OCI-LY1 (cell line): ENCODE measurements at regions not wholly inside any gene's neighbourhood (a gene's known extent, or its start where the extent isn't known, plus 50 kb on each side); places are given as distances from the start of the nearest gene placed in this dataset.

Experiments used
- H2AFZ ChIP-seq: fragments of 200-600 bp; sonication (generic), shearing (Covaris generic); 2 replicates; pipeline ENCODE4 v1.6.0; 2014; ENCODE audit warnings: antibody characterized with exemption, mild to moderate bottlenecking, low read length
- H3F3A ChIP-seq: fragments of 200-600 bp; sonication (generic), shearing (Covaris generic); 2 replicates; pipeline ENCODE4 v1.6.0; 2014; ENCODE audit warnings: mild to moderate bottlenecking, antibody characterized with exemption, low read length, moderate library complexity; ENCODE audit not compliant: insufficient read depth
- H3K27ac ChIP-seq: fragments of 200-600 bp; sonication (generic); 2 replicates; pipeline ENCODE4 v1.5.1; 2014; ENCODE audit warnings: low read length, mixed run types, mild to moderate bottlenecking, low read depth; ENCODE audit not compliant: poor library complexity, severe bottlenecking
- H3K27me3 ChIP-seq: fragments of 200-600 bp; sonication (generic); 2 replicates; pipeline ENCODE4 v1.6.0; 2014; ENCODE audit warnings: antibody characterized with exemption, mild to moderate bottlenecking, low read length, moderate library complexity; ENCODE audit not compliant: insufficient read depth
- H3K36me3 ChIP-seq: fragments of 200-600 bp; sonication (generic); 2 replicates; pipeline ENCODE4 v1.6.1; 2014; ENCODE audit warnings: mild to moderate bottlenecking, antibody characterized with exemption, low read length, moderate library complexity, mixed read lengths; ENCODE audit not compliant: insufficient read depth
- H3K4me1 ChIP-seq: fragments of 200-600 bp; sonication (generic); 2 replicates; pipeline ENCODE4 v1.5.1; 2014; ENCODE audit warnings: mild to moderate bottlenecking, low read length, moderate library complexity; ENCODE audit not compliant: insufficient read depth, severe bottlenecking
- H3K4me2 ChIP-seq: fragments of 200-600 bp; sonication (generic), shearing (Covaris generic); 2 replicates; pipeline ENCODE4 v1.6.1; 2014; ENCODE audit warnings: low read length
- H3K4me3 ChIP-seq: fragments of 200-600 bp; sonication (generic); 2 replicates; pipeline ENCODE4 v1.5.1; 2014; ENCODE audit warnings: low read length, low read depth, mild to moderate bottlenecking, mixed read lengths; ENCODE audit not compliant: poor library complexity, severe bottlenecking
- H3K79me2 ChIP-seq: fragments of 200-600 bp; shearing (Covaris generic); 2 replicates; pipeline ENCODE4 v1.6.1; 2016; ENCODE audit warnings: mixed run types, low read length, mixed read lengths; ENCODE audit not compliant: insufficient read depth
- H3K9ac ChIP-seq: fragments of 200-600 bp; sonication (generic), shearing (Covaris generic); 2 replicates; pipeline ENCODE4 v1.6.1; 2014; ENCODE audit warnings: mild to moderate bottlenecking, low read length, mixed read lengths
- H3K9me2 ChIP-seq: fragments of 200-600 bp; sonication (generic), shearing (Covaris generic); 2 replicates; pipeline ENCODE4 v1.6.1; 2014; ENCODE audit warnings: low read depth, mild to moderate bottlenecking, low read length, mixed read lengths
- H3K9me3 ChIP-seq: fragments of 200-600 bp; shearing (Covaris generic); 2 replicates; pipeline ENCODE4 v1.6.1; 2014; ENCODE audit warnings: low read length, mixed read lengths
- H4K20me1 ChIP-seq: fragments of 200-600 bp; sonication (generic), shearing (Covaris generic); 2 replicates; pipeline ENCODE4 v1.6.0; 2016; ENCODE audit warnings: mild to moderate bottlenecking, low read length; ENCODE audit not compliant: insufficient read depth
- CTCF ChIP-seq: fragments of 200-600 bp; sonication (generic), shearing (Covaris generic); IDR thresholded peaks from 2 replicates; pipeline ENCODE4 v1.5.1; 2017; ENCODE audit warnings: mild to moderate bottlenecking, antibody characterized with exemption, low read length, moderate library complexity, mixed read lengths
- EZH2 ChIP-seq: fragments of 200-600 bp; sonication (generic), shearing (Covaris generic); IDR thresholded peaks from 2 replicates; pipeline ENCODE4 v1.8.0; 2017; ENCODE audit warnings: borderline replicate concordance, mixed run types, mild to moderate bottlenecking, antibody characterized with exemption, low read length, moderate library complexity, mixed read lengths

GRCh38 chr3:165459924-165460835 is 264.0 kb upstream of the SLITRK3 start:
- no peak overlapping the region for H3K9ac ChIP-seq
- H3K4me3 ChIP-seq, result no peak overlapping the region
- H3K27me3 ChIP-seq, result no peaks in the 10 kb centered on the region
- H3K9me2 ChIP-seq, result no peaks in the 10 kb centered on the region
- H3F3A ChIP-seq, result no peaks in the 10 kb centered on the region
- no peak overlapping the region for H3K27ac ChIP-seq
- H3K4me2 ChIP-seq, result no peak overlapping the region
- no peaks in the 10 kb centered on the region for H3K79me2 ChIP-seq
- H3K36me3 ChIP-seq, result no peaks in the 10 kb centered on the region
- TF ChIP-seq EZH2 (no peak), CTCF (no peak)
- H3K9me3 ChIP-seq, result no peaks in the 10 kb centered on the region
- no peaks in the 10 kb centered on the region for H3K4me1 ChIP-seq
- H2AFZ ChIP-seq, result no peak overlapping the region
- no peaks in the 10 kb centered on the region for H4K20me1 ChIP-seq

- Histone ChIP-seq H3K27me3 (no peaks in the 10 kb centered on the region), H3K4me1 (no peaks in the 10 kb centered on the region), H3K36me3 (no peaks in the 10 kb centered on the region), H3K4me2 (no peak overlapping the region), H4K20me1 (no peaks in the 10 kb centered on the region), H3K9me3 (no peaks in the 10 kb centered on the region), H2AFZ (no peak overlapping the region), H3K4me3 (no peak overlapping the region), H3K9me2 (no peaks in the 10 kb centered on the region), H3F3A (no peaks in the 10 kb centered on the region), H3K9ac (no peak overlapping the region), H3K27ac (no peak overlapping the region), H3K79me2 (no peaks in the 10 kb centered on the region)
- TF ChIP-seq EZH2 (no peak), CTCF (no peak)
Observed at GRCh38 chr3:165459111-165459510, 262.9 kb upstream of the SLITRK3 start.

- Histone ChIP-seq H3F3A (no peaks in the 10 kb centered on the region), H3K4me1 (no peaks in the 10 kb centered on the region), H3K36me3 (no peaks in the 10 kb centered on the region), H3K9me3 (no peaks in the 10 kb centered on the region), H3K4me3 (no peak overlapping the region), H3K9me2 (no peaks in the 10 kb centered on the region), H3K27ac (no peak overlapping the region), H3K4me2 (no peak overlapping the region), H3K79me2 (no peaks in the 10 kb centered on the region), H3K27me3 (no peaks in the 10 kb centered on the region), H3K9ac (no peak overlapping the region), H2AFZ (no peak overlapping the region), H4K20me1 (no peaks in the 10 kb centered on the region)
- no peak for TF ChIP-seq EZH2
- no peak for TF ChIP-seq CTCF
Observed at GRCh38 chr3:165457096-165457495, 260.9 kb upstream of the SLITRK3 start.
